SU-DHL-6 (cell line): ENCODE measurements at regions not wholly inside any gene's neighbourhood (a gene's known extent, or its start where the extent isn't known, plus 50 kb on each side); places are given as distances from the start of the nearest gene placed in this dataset.

ENCODE experiments used
- CTCF ChIP-seq: fragments of 200-600 bp; sonication (generic); IDR thresholded peaks from one replicate; pipeline ENCODE4 v1.5.1; 2017; ENCODE audit warnings: antibody characterized with exemption, mild to moderate bottlenecking, low read length, moderate library complexity; ENCODE audit not compliant: insufficient read depth, poor library complexity, severe bottlenecking
- EZH2phosphoT487 ChIP-seq: fragments of 200-600 bp; sonication (generic), shearing (Covaris generic); conservative IDR thresholded peaks from 2 replicates; pipeline ENCODE4 v1.6.1; 2018; ENCODE audit warnings: mild to moderate bottlenecking, antibody characterized with exemption, low read length, moderate library complexity, mixed read lengths

GRCh38 chrX:22689290-22689689, 310.5 kb upstream of the DDX53 start:
- TF ChIP-seq CTCF (no peak), EZH2phosphoT487 (no peak)
